ENCODE measurements at regions not wholly inside any gene's neighbourhood (a gene's known extent, or its start where the extent isn't known, plus 50 kb on each side); places are given as distances from the start of the nearest gene placed in this dataset.

GRCh38 chr6:120993929-120994572, 340.2 kb downstream of the TBC1D32 start:
- no peak for DNase-seq

GRCh38 chr6:120992257-120992656, 342.0 kb downstream of the TBC1D32 start:
- TF ChIP-seq CTCF (IDR thresholded peaks at IDR 0.05), result no peak
- no peaks in the 10 kb centered on the region for H3K4me1 ChIP-seq
- H3K4me3 ChIP-seq, result no peak overlapping the region
- H3K27me3 ChIP-seq, result no peaks in the 10 kb centered on the region
- H3K9me3 ChIP-seq, result no peaks in the 10 kb centered on the region
- DNase-seq, result no peak
- no peak overlapping the region for H3K27ac ChIP-seq
- H3K36me3 ChIP-seq, result no peaks in the 10 kb centered on the region
- intact Hi-C loops (cut with DNase I), result no loop called here

More at GRCh38 chr6:120993929-120994572, 340.2 kb downstream of the TBC1D32 start:
- WGBS, 2 donors, result 60 to 80% methylated on average over 2 of the region's 2 CpGs
- H3K27me3 ChIP-seq, result no peaks in the 10 kb centered on the region
- H3K9me3 ChIP-seq, result no peaks in the 10 kb centered on the region
- H3K27ac ChIP-seq, result no peak overlapping the region
- no peak overlapping the region for H3K4me3 ChIP-seq
- H3K4me1 ChIP-seq, result no peaks in the 10 kb centered on the region
- no peaks in the 10 kb centered on the region for H3K36me3 ChIP-seq
- TF ChIP-seq CTCF (IDR thresholded peaks at IDR 0.05) (no peak), POLR2AphosphoS5 (IDR thresholded peaks at IDR 0.05) (no peak), EP300 (IDR thresholded peaks at IDR 0.05) (no peak), POLR2A (IDR thresholded peaks at IDR 0.05) (no peak)
- intact Hi-C loops (cut with DNase I), result no loop called here

- intact Hi-C loops (cut with DNase I), result no loop called here
- no peak overlapping the region for H3K4me3 ChIP-seq
- no peaks in the 10 kb centered on the region for H3K9me3 ChIP-seq
- no peak for DNase-seq
- TF ChIP-seq POLR2AphosphoS5 (IDR thresholded peaks at IDR 0.05) (no peak), EP300 (IDR thresholded peaks at IDR 0.05) (no peak), CTCF (IDR thresholded peaks at IDR 0.05) (no peak), POLR2A (IDR thresholded peaks at IDR 0.05) (no peak)
- H3K27me3 ChIP-seq, result no peaks in the 10 kb centered on the region
- no peaks in the 10 kb centered on the region for H3K4me1 ChIP-seq
- 86% methylated on average over 5 of the region's 5 CpGs for WGBS, 2 donors
- H3K27ac ChIP-seq, result no peak overlapping the region
- H3K36me3 ChIP-seq, result no peaks in the 10 kb centered on the region
Observed at GRCh38 chr6:120990866-120991265, 343.4 kb downstream of the TBC1D32 start.

GRCh38 chr6:120981835-120982234, 352.4 kb downstream of the TBC1D32 start:
- intact Hi-C loops (cut with DNase I), result no loop called here
- Histone ChIP-seq H3K4me3 (no peak overlapping the region), H3K27me3 (no peaks in the 10 kb centered on the region), H3K4me1 (no peaks in the 10 kb centered on the region), H3K9me3 (no peaks in the 10 kb centered on the region), H3K27ac (no peak overlapping the region), H3K36me3 (no peaks in the 10 kb centered on the region)
- TF ChIP-seq CTCF (IDR thresholded peaks at IDR 0.05), result no peak
- no peak for TF ChIP-seq POLR2AphosphoS5 (IDR thresholded peaks at IDR 0.05)
- TF ChIP-seq EP300 (IDR thresholded peaks at IDR 0.05), result no peak
- TF ChIP-seq POLR2A (IDR thresholded peaks at IDR 0.05), result no peak
- DNase-seq, result no peak

GRCh38 chr6:120966321-120966720, 368.0 kb downstream of the TBC1D32 start:
- no peak overlapping the region for H3K27ac ChIP-seq
- H3K4me3 ChIP-seq, result no peak overlapping the region
- H3K27me3 ChIP-seq, result no peaks in the 10 kb centered on the region
- no peak for TF ChIP-seq EP300 (IDR thresholded peaks at IDR 0.05)
- no peak for TF ChIP-seq POLR2AphosphoS5 (IDR thresholded peaks at IDR 0.05)
- TF ChIP-seq POLR2A (IDR thresholded peaks at IDR 0.05), result no peak
- TF ChIP-seq CTCF (IDR thresholded peaks at IDR 0.05), result no peak
- no peak for DNase-seq
- intact Hi-C loops (cut with DNase I), result no loop called here
- H3K4me1 ChIP-seq, result no peaks in the 10 kb centered on the region
- H3K9me3 ChIP-seq, result no peaks in the 10 kb centered on the region
- no peaks in the 10 kb centered on the region for H3K36me3 ChIP-seq

Measured in sigmoid colon (tissue), 6 donors.